Activated CD4-positive, alpha-beta T cell treated with anti-CD3 and anti-CD28 coated beads, Interleukin-2, amount 10 ng/mL, durations not matched to agents 24 days and 14 days (primary cell): ENCODE measurements at regions not wholly inside any gene's neighbourhood (a gene's known extent, or its start where the extent isn't known, plus 50 kb on each side); places are given as distances from the start of the nearest gene placed in this dataset.
"Not testable (repeated sequence)": the region's sequence is repeated elsewhere in the genome, so short reads cannot be mapped to it uniquely, and the experiment has no call there.

Experiments used
- DNase-seq: peaks from one replicate; pipeline ENCODE4 v3.0.0; 2022
- H3K27ac Mint-ChIP-seq: one replicate; pipeline ENCODE4 v1.8.0; 2022; ENCODE audit warnings: mild to moderate bottlenecking, mixed read lengths
- H3K27me3 Mint-ChIP-seq: one replicate; pipeline ENCODE4 v1.8.0; 2022; ENCODE audit warnings: mixed read lengths
- H3K36me3 Mint-ChIP-seq: one replicate; pipeline ENCODE4 v1.8.0; 2022; ENCODE audit warnings: low read depth, mild to moderate bottlenecking, mixed read lengths
- H3K4me1 Mint-ChIP-seq: one replicate; pipeline ENCODE4 v1.8.0; 2021; ENCODE audit warnings: mixed read lengths
- H3K4me3 Mint-ChIP-seq: one replicate; pipeline ENCODE4 v1.8.0; 2022; ENCODE audit warnings: mild to moderate bottlenecking, moderate library complexity, mixed read lengths
- H3K9me3 Mint-ChIP-seq: one replicate; pipeline ENCODE4 v1.8.0; 2021; ENCODE audit warnings: mixed read lengths
- intact Hi-C: fragments of 100-400 bp; cut with micrococcal nuclease; formaldehyde crosslinking; loops from one replicate; pipeline ENCODE4 v1.15.1; 2023

DNA sequence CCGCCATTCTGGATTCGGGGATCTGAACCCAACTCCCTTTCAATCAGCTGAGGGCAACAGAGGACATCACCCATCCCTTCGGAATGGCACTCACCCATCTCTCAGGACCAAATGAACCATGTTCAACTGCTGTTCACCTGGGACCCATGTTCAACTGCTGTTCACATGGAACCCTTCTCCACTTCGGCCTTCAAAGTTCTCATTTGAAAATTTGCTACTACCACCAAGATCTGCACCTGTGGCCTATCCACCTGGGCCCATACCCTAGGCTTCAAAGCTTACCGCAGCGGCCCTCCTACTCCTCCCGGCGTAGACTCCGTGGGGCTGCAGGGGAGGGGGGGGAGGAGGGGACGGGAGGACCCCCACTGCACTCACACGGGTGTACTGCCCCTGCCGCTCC is 119.2 kb upstream of the ANKRD30BL start:
- Mint-ChIP-seq H3K36me3 (no peaks in the 10 kb centered on the region), H3K27ac (no peak overlapping the region), H3K4me1 (no peaks in the 10 kb centered on the region), H3K9me3 (peaks cover 4% of the 10 kb centered on the region), H3K27me3 (no peaks in the 10 kb centered on the region), H3K4me3 (no peak overlapping the region)
- DNase-seq = no peak
- intact Hi-C loops = no loop called here

DNA sequence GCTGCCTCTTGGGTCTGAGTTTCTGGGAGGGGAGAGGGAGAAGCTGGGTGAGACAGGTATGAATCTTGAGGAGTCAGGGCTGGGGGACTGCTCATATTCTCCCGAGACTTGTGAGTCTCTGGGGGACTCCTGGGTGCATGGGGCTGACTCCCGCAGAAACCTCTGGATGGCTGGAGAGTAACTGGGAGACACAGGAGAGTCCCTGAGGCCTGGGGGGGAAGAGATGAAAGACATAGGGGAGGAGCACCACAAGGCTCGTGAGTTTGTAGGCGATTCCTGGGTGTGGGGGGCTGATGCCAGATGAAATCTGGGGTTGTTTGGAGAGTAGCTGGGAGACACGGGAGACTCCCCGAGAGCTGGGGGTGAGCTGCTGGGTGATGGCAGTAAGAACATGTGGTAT is 120.4 kb upstream of the ANKRD30BL start:
- H3K4me1 Mint-ChIP-seq, H3K27ac Mint-ChIP-seq, H3K9me3 Mint-ChIP-seq, intact Hi-C loops, H3K36me3 Mint-ChIP-seq, H3K4me3 Mint-ChIP-seq, DNase-seq, H3K27me3 Mint-ChIP-seq: not testable (repeated sequence)

DNA sequence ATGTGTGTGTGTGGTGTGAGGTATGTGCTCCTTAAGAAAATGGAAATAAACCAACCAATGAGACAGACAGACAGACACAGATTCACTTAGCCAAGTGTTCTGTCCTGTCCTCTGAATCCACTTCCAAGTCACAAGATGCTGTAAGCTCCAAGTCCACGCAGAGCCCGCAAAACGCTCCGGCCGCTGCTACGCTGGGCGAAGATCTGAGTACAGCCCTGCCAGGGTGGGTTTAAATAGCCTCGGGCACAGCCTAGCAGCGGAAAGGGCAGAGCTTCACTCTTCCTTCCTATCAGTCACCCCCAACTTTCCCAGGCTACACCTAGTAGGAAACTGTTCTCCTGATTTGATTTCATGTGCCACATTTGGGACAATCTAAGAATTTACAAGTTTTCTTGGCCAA is 121.2 kb upstream of the ANKRD30BL start:
- Mint-ChIP-seq H3K4me3 (no peak overlapping the region), H3K27ac (no peak overlapping the region), H3K9me3 (peaks cover 2% of the 10 kb centered on the region), H3K27me3 (no peaks in the 10 kb centered on the region), H3K36me3 (no peaks in the 10 kb centered on the region), H3K4me1 (no peaks in the 10 kb centered on the region)
- no peak for DNase-seq
- intact Hi-C loops = no loop called here

DNA sequence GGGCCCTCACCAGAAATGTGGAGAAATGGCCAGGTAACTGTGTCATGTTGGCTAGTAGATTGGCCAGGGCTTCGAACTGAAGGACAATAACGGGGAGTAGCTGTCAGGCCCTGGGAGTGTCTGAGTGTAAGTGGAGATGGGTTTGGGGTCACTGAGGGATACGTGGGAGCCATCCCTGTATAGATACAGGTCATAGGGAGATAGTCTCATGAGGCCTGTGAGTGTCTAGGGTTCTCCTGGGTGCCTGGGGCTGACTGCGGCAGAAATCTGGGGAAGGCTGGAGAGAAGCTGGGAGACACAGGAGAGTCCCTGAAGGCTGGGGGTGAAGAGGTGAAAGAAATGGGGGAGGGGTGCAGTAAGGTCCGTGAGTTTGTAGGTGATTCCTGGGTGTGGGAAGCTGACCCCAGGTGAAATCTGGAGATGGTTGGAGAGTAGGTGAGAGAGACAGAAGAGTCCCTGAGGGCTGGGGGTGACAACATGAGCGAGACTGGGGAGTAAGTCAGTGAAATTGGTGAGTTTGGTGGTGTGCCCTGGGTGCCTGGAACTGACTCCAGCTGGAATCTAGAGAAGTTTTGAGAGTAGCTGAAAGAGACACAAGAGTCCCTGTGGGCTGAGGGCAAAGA is 124.6 kb upstream of the ANKRD30BL start:
- H3K36me3 Mint-ChIP-seq, H3K9me3 Mint-ChIP-seq, intact Hi-C loops, H3K4me1 Mint-ChIP-seq, H3K27me3 Mint-ChIP-seq, H3K27ac Mint-ChIP-seq, DNase-seq, H3K4me3 Mint-ChIP-seq: not testable (repeated sequence)

DNA sequence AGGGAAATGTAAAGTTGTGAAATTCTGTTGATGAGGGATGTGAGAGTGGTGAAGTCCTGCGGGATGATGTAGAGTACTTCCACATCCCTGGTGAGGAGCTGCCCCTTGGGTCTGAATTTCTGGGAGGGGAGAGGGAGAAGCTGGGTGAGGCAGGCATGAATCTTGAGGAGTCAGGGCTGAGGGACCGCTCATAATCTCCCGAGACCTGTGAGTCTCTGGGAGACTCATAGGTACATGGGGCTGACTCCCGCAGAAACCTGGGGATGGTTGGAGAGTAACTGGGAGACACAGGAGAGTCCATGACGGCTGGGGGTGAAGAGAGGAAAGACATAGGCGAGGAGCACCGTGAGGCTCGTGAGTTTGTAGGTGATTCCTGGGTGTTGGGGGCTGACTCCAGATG is 126.2 kb upstream of the ANKRD30BL start:
- intact Hi-C loops, H3K9me3 Mint-ChIP-seq, DNase-seq, H3K4me3 Mint-ChIP-seq, H3K27ac Mint-ChIP-seq, H3K4me1 Mint-ChIP-seq, H3K27me3 Mint-ChIP-seq, H3K36me3 Mint-ChIP-seq: not testable (repeated sequence)

DNA sequence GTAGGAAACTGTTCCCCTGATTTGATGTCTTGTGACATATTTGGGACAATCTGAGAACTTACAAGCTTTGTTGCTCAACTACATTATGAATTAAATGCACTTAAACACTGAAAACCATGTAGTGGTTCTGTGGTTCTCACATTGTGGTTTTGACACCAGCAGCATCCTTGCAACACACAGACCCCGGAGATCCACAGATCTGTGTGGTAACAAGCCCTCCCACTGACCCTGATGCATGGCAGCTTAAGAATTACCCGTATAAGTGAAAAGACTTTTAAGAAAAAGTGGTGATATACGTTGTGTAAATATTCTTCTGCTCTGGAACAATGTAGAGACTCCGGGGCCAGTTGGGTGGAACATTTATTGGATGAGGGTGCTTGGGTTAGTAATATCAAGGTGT is 127.4 kb upstream of the ANKRD30BL start:
- H3K4me1 Mint-ChIP-seq, H3K27ac Mint-ChIP-seq, H3K36me3 Mint-ChIP-seq, H3K9me3 Mint-ChIP-seq, H3K4me3 Mint-ChIP-seq, intact Hi-C loops, DNase-seq, H3K27me3 Mint-ChIP-seq: not testable (repeated sequence)

DNA sequence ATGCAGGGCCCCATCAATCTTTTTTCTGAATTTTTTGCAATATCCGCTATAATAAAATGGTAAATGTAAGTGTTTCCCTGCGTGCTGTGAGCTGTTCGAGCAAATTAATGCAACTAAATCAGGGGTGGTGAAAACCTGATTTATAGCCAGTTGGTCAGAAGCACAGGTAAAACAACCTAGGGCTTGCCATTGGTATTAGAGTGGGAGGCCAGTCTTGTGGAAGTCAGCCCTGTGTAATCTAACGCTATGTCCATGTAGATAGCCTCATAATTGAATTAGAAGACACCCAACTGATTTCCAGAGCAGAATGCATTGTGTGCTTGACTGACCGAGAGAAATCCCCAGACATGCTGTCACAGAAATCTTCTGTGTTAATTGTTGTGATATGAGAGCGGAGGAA is 126.8 kb upstream of the GPR39 start:
- H3K4me1 Mint-ChIP-seq, H3K9me3 Mint-ChIP-seq, H3K36me3 Mint-ChIP-seq, DNase-seq, H3K4me3 Mint-ChIP-seq, intact Hi-C loops, H3K27me3 Mint-ChIP-seq, H3K27ac Mint-ChIP-seq: not testable (repeated sequence)

DNA sequence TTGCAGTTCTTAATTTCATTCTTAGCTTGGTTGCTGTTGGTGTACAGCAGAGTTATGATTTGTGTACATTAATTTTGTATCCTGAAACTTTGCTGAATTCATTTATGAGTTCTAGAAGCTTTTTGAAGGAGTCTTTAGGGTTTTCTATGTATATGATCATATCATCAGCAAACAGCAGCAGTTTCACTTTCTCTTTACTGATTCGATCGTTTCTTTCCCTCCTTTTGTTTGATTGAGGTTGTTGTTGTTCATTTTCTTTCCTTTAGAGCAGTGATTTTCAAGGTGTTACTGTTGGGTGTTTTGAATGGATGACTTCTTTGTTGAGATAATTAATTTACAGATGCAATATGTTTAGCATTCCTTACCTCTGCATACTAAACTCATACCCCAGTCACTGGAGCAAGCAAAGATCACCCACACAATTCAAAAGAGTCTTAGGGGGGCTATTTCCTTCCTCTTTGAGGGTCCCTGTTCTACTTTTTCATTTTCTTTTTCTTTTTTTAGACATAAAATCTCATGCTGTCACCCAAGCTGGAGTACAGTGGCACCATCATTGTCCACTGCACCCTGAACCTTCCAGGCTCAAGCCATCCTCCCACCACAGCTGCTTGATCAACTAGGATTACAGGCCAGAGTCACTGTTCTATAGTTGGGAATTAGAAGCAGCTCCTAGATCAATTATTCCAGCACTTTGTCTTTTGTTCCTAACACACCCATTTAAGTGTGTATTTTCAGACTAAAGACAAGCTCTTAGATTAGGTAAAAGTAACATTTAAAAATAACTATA is 115.8 kb upstream of the GPR39 start:
- Mint-ChIP-seq H3K27me3 (peaks cover 13% of the 10 kb centered on the region), H3K4me3 (peak overlapping the region; percentile 86), H3K27ac (peak overlapping the region; percentile 74)
- H3K4me1 Mint-ChIP-seq, H3K9me3 Mint-ChIP-seq, intact Hi-C loops, H3K36me3 Mint-ChIP-seq, DNase-seq: not testable (repeated sequence)

DNA sequence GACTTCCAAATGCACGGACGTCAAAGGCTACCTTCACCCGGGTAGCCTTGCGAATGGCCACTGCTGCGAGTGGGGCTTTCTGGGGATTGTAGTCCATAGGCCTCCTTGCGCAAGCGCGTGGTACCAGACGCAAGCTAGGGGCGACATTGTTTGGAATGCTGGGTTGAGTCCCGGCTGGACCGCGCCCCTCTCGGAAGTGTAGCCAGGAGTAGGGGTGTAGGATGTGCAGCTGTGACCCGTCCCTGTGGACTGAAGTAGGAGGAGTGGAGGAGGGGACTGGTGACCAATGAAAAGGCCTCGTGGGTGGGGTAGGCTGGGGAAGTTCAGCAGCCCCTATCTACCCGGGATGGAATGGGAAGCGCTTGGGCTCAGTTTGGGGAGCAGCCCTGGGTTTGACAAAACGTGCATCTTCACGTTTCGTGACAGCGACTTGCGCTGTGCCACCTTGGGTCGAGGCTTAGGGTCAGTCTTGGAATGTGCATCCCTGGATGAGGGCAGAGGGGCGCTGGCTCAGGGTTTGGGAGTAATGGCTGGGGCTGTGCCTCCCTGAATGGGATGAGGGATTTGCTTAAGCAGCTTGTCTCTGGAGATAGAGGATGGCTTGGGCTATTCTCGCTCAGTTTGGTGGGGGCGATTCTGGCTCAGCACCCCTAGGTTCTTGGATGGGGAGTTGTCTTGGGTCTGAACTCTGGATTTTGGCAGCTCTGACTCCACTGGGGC is 111.8 kb upstream of the GPR39 start:
- H3K9me3 Mint-ChIP-seq, intact Hi-C loops: not testable (repeated sequence)

DNA sequence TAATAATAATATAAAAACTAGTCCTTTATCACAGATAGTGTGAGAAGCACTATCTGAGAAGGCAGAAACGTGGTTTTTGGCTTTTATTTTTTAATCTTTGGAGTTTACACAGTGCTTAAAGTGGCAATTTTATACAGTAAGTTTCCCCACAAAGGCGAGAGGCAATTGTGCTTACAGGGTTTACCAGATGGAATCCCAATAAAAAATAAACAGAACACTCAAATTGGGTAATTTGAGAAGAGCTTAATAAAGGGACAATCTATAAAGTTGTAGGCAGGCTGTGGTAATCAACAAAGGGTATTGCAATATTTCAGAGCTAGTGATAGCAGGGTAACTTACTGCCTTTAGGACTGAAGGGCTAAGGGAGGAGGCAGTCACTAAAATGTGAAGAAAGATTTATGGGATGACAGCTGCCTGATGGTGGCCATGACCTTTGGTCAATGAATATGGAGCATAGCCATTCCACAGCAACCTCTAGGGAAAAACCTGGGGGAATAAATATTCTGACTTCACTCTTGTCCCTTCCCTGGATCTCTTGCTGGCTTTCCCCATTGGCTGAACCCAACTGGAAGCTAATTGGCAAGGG is 108.9 kb upstream of the GPR39 start:
- H3K4me3 Mint-ChIP-seq, H3K27me3 Mint-ChIP-seq, H3K36me3 Mint-ChIP-seq, intact Hi-C loops, H3K4me1 Mint-ChIP-seq, H3K9me3 Mint-ChIP-seq, DNase-seq, H3K27ac Mint-ChIP-seq: not testable (repeated sequence)

More for the DNA sequence above, 111.8 kb upstream of the GPR39 start:
- H3K4me1 Mint-ChIP-seq, H3K27me3 Mint-ChIP-seq, H3K36me3 Mint-ChIP-seq, H3K27ac Mint-ChIP-seq: not testable (repeated sequence)
- peak overlapping the region; percentile 28 for H3K4me3 Mint-ChIP-seq
- peak; percentile 58 for DNase-seq

DNA sequence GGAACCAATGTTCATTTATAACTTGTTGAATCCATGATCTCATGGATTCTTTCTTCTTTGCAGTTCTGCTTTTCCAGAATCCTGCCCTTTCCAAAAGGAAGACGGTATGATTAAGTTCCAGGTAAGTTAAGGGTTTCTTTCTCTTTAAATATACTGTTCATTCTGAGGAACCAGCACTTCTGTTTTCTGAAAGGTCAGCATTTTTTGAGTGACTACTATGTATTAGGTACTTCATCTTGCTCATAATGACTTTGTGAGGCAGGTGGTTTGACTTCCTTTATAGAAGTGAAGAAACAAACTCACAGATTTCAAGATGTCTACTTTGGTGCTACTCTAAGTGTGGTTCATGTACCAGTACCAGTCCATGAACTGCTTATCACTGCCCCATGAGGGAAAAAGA is 107.4 kb upstream of the GPR39 start:
- intact Hi-C loops, H3K36me3 Mint-ChIP-seq, H3K9me3 Mint-ChIP-seq, H3K27me3 Mint-ChIP-seq, DNase-seq, H3K4me3 Mint-ChIP-seq, H3K27ac Mint-ChIP-seq, H3K4me1 Mint-ChIP-seq: not testable (repeated sequence)

DNA sequence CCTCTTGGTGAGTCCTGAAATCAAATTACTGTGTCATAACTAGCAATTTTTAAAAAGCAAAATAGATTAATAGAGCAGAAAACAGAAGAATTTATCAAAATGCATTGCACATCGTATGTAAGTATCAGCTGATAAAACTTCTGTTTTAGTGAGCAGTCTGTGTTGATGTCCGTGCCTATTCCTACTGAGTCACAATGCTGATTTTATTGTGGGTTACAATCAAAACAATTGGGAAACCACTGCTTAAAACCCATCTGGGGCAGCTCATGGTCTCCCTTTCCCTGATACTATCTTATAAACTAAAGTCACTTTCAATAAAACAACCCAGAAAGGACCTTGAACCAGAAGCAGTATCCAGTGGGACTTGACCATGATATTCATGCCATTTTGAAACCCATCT is 101.1 kb upstream of the GPR39 start:
- H3K4me3 Mint-ChIP-seq, H3K36me3 Mint-ChIP-seq, H3K9me3 Mint-ChIP-seq, H3K4me1 Mint-ChIP-seq, intact Hi-C loops, H3K27me3 Mint-ChIP-seq, DNase-seq, H3K27ac Mint-ChIP-seq: not testable (repeated sequence)

DNA sequence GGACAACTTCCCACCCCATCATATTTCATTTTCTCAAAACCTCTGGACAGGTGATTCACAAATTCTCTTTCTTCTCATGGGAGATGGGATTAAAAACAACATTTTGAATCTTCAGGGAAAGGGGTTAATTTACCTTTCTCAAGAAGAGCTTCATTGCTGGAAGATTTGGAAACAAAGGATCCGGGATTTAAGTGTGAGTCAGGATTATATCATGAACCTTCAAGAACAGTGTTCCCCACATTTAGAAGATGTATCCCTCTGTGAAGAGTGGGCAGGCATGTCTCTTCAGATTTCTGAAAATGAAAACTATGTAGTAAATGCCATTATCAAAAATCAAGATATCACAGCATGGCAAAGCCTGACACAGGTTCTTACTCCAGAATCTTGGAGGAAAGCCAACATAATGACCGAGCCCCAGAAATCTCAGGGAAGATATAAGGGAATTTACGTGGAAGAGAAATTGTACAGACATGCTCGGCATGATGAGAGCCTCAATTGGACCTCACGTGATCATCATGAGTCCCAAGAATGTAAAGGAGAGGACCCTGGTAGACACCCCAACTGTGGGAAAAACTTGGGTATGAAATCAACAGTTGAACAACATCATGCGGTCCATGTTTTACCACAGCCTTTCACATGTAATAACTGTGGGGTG is 99.5 kb upstream of the GPR39 start:
- intact Hi-C loops, H3K27ac Mint-ChIP-seq, H3K4me1 Mint-ChIP-seq: not testable (repeated sequence)

DNA sequence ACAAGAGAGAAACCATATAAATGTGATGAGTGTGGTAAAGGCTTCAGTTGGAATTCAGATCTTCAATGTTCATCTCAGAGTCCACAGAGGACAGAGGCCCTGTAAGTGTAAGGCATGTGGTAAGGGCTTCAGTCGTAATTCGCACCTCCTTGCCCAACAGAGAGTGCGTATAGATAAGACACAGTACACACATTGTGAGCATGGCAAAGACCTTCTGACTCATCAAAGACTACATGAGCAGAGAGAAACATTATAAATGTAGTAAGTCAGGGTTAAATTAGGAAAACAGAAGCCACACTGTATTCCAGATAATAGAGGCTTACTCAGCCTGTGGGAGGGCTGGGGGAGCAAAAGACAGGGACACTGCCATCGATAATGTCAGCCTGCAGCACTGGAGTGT is 98.1 kb upstream of the GPR39 start:
- H3K4me3 Mint-ChIP-seq, H3K27ac Mint-ChIP-seq, intact Hi-C loops, H3K4me1 Mint-ChIP-seq, H3K9me3 Mint-ChIP-seq, H3K27me3 Mint-ChIP-seq, H3K36me3 Mint-ChIP-seq, DNase-seq: not testable (repeated sequence)

More for the DNA sequence above, 99.5 kb upstream of the GPR39 start:
- H3K36me3 Mint-ChIP-seq, H3K9me3 Mint-ChIP-seq, H3K4me3 Mint-ChIP-seq, H3K27me3 Mint-ChIP-seq, DNase-seq: not testable (repeated sequence)
